Stimulated activated CD4-positive, alpha-beta T cell treated with anti-CD3 and anti-CD28 coated beads, Interleukin-2, amount 100 ng/mL, for 24 hours (primary cell): ENCODE measurements at regions not wholly inside any gene's neighbourhood (a gene's known extent, or its start where the extent isn't known, plus 50 kb on each side); places are given as distances from the start of the nearest gene placed in this dataset.
"Not testable (repeated sequence)": the region's sequence is repeated elsewhere in the genome, so short reads cannot be mapped to it uniquely, and the experiment has no call there.

ENCODE experiments used
- DNase-seq, 2 donors: peaks; one replicate each; pipeline ENCODE4 v3.0.0-alpha.2; 2020

DNA sequence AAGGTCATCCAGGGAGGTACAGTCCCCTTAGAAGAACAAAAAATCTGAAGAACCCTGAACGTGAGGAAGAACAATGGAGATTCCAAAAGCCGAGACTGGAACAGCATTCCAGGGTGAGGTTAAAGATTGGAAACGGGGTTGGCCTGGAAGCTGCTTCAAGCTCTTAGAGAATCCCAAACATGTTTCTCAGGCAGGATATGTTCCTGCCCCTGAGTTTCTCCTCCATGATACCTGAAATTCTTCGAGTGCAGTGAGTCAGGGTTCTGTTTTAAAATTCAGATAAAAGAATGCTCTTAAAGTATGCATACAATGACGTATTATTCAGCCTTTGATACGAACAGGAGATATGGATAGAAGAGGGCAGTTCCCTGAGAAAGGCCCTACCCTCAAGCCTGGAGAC lies 293.1 kb downstream of the HS3ST3B1 start:
- DNase-seq = no peak

DNA sequence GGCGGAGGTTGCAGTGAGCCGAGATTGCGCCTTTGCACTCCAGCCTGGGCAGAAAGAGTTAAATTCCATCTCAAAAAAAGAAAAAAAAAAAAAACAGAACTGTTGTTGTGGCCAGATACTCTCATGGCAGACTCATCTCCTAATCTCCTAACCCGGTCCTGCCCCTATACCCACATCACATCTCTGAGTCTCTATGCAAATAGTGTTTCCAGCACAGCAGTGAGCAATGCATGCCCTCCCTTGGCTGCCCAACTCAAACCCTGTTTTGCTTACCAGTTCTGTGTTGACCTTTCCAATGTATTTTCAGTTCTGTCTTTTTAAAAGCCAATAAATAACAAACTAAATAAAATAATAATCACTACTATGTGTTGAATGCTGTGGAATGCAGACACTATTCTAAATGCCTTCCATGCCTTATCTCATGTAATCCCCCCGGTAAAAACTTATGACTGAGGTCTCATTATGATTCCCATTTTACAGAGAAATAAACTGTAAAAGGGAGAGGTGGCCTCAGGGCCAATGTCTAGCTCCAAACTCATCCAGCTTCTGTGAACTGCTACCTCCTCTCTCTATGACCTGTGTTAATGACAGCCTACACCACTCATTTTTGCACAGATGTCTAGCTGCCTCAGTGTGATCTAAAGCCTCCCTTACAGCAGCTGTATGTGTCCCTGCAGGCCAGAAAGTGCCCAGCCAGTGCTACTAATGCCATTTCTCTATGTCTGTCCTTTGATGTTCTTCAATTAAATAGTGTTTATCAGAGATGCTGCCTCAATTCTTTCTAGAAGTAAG lies 289.8 kb downstream of the HS3ST3B1 start:
- DNase-seq = no peak

DNA sequence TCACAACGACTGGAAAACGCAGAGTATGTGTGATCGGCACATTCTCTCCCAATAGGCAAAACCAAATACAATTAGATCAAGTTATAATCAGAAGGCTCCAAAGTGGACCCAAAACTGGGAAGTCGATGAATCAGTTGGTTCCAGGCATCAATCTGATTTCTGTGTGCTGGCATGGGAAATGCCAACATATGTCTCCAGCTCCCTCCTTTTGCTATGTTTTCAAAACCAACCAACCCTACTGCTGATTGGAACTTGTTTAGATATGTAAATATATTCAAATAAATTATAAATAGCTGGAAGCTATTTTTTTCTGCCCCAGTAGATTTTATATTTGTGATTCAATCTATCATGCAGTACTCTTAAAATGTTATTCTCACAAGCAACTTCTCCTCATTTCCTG lies 284.2 kb downstream of the HS3ST3B1 start:
- no peak for DNase-seq

DNA sequence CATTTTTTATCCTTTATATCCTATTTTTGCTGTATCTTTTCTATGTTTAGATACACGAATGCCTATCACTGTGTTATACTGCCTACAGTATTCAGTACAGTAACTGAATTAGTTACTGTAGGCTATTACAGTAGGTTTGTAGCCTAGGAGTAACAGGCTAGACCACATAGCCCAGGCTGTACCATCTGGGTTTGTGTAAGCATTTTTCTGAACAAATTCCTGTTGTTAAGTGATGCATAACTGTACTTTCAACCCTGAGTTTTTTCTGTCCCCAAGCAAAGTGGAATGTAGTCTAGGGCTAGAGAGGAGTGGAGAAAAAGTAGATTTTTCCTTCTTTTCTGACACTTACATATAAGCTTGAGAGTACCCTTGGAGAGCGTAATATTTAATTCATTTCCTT lies 282.1 kb downstream of the HS3ST3B1 start:
- DNase-seq = no peak

DNA sequence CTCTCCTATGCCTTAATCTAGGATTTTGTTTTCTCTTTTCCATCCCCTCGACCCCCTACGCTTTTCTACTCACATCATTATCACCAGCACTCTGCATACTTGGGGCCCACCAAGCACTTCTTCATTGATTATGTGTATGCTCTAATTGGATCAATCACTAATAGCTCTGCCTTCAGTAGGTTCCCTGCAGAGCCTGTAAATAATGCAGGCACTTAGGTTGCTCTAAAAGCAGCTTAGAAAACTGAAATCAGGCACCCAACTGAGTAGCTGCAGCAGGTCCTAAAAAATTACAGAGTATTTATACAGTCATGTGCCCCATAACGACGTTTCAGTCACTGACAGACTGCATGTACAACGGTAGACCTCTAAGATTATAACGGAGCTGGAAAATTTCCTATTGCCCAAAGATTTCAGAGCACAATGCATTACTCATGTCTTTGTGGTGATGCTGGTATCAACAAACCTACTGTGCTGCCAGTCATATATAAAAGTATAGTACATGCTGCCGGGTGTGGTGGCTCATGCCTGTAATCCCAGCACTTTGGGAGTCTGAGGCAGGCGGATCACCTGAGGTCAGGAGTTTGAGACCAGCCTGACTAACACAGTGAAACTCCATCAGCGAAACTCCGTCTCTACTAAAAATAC lies 280.4 kb downstream of the HS3ST3B1 start:
- DNase-seq = no peak

DNA sequence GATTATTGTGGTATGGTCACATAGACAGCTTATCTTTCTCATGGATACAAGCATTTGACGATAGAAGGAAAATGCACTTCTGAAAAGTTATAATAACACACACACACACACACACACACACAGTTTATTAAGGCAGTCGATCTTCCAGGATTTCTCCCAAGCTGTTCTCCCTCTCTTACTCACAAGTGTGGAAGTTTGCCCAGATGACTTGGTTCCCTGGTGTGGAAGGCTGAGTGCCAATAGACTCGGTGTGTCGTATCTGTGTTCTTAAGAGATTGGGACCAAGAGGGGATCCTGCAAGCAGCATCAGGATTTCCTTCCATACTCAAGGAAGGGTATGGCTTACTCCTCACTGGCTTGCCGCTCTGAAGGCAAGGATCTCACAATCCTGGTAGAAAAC lies 279.6 kb downstream of the HS3ST3B1 start:
- no peak for DNase-seq

DNA sequence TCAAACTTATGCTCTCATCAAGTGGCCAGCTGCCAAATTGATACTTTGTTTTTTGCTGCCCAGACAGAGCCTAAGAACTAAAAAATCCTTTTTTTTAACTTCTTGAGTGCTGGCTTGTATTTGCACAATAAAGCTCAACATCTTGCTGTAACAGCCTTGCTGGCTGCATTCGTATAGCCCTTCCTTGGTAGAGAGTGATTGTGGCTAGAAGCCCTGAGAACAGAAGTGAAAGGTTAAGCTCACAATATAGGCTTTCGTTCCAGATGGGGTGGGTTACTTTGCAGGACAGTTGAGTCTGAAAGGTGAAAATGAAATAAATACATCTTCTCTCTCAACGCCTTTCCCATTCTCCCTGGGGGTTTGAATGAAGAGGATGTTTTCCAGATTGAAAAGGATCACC lies 278.8 kb downstream of the HS3ST3B1 start:
- no peak for DNase-seq

DNA sequence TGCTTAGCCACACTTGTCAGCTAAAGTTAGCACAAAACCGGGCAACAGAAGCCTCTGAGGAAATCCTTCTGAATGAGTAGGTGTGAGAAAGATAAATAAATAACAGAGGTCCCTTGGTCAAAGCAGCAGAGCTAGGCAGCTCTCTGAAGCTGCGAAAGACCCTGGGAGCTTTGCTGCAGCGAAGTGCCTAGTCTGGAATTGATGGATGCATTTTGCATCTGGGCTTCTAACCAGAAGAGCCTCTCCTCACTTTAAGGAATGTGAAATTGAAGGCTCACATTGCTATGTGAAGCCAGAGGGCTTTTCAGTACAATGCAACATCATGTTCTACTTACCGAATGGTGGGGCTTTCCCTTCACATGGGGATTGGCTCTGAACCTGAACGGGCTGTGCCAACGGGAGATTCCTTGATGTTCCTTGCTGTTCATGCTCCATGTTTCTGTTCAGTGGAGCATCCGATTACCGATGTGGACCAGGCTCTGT lies 274.6 kb downstream of the HS3ST3B1 start:
- DNase-seq = no peak

DNA sequence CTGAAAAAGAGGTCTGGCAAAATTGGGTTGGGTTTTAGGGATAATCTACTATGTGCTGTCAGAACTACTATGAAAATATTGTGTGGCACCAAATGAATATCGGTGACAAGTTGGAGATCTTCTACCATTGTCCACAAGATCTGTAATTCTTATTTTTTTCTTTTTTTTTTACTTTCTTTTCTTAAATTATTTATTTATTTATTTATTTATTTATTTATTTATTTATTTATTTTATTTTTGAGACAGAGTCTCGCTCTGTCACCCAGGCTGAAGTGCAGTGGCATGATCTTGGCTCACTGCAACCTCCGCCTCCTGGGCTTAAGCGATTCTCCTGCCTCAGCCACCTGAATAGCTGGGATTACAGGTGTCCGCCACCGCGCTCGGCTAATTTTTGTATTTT lies 259.4 kb downstream of the HS3ST3B1 start:
- DNase-seq = not testable (repeated sequence)

DNA sequence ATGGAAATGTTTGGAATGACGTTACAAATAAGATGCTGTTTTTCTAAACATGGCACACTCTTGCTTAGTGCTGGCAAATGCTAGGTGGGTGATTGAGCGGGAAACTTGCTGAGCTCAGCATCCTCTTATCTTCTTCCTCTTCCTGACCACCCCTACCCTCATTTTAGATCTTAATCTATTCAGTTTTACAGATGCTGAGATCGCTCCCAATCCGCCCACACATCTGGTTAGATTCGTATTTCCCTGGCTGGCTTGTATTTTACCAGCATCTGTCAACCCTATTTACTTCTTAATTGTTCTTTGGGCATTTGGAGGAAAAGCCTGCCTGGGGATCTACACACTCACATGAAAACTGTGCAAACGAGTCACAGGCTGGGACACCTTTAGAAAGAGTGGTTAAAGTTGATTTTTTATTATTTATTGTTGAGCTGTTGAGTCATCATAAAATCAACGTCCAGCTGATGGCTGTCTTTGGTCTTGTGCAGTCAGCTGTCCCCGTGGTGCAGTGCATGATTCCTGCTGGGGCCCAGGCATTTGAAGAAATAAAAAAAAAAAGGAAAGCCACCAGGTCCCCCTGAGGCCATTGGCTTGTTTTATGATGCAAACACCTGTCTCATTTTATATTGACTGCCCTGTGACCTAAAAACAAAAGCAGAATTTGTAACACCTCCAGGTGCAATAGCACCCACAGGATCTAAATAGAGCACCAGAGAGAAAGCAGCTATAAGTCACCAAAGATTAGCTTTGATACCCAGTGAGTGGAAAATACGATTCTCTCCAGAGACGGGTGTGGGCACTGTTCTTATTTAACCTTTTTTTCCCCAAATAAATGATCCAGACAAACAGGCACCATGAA lies 258.6 kb downstream of the HS3ST3B1 start:
- DNase-seq = no peak

DNA sequence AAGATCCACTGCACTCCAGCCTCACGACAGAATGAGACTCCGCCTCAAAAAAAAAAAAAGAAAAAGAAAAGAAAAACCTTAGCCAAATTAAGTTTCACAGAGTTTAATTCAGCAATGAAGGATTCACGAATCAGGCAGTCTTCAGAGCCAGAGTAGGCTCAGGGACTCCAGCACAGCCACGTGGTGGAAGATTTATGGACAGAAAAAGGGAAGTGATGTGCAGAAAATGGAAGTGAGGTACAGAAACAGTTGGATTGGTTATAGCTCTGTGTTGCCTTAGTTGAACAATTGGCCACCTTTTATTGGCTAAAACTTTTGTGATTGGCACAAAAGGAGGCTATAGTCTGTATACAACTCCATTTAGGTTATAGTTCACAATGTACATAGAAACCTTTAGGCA lies 256.6 kb downstream of the HS3ST3B1 start:
- DNase-seq = no peak

DNA sequence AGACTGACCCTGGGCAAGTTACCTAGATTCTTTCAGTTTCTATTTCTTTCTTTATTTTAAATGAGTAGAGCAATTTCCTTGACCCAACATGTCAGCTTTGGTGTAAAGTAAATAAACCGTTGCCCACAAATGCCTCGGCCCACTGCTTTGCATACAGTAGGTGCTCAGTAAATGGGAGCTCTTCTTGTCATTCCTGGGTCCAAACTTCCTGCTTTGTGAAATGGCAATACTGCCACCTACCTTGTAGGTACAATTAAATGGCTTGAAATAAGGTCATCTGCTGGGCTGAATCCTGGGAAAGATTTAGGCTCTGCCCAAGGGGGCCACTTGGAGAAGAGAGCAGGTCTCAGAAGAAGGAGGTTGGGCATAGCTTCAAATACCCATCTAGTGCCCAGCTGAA lies 253.0 kb downstream of the HS3ST3B1 start:
- DNase-seq = no peak

DNA sequence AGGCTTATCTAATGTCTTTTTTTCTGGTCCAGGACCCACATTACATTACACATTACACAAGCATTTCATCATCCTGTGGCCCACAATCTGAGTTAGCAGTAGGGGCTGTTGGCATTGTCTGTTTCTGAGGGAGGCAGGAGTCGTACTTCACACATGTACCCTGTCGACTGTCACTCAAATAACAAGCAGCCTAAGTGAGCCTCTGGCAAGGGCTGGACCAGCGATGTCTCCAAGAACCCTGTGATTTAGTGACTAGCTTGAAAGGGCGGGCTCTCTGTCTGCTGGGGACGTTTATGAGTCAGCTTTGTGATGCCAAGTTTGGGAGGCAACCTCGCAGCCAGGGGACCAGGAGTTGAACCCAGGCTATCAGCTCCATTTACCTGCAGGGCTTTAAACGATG lies 251.4 kb downstream of the HS3ST3B1 start:
- no peak for DNase-seq

DNA sequence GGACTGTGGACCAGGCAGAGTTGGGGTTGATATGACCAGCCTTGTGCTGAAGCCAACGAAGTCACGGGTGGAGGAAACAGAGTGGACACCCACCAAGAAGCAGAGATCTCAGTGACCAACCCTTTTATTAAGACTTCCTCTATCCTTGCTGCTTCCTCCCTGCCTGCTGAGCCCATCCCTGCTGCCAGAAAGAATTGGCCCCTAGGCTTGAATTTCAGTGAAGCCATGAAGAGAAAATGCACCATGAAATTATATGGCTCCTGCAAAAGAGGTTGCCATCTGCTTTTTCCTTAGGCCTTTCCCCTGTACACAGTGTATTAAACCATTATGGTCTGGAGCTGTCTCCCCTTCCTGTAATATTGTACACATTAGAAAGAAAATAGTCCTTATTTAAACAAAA lies 246.7 kb downstream of the HS3ST3B1 start:
- no peak for DNase-seq

DNA sequence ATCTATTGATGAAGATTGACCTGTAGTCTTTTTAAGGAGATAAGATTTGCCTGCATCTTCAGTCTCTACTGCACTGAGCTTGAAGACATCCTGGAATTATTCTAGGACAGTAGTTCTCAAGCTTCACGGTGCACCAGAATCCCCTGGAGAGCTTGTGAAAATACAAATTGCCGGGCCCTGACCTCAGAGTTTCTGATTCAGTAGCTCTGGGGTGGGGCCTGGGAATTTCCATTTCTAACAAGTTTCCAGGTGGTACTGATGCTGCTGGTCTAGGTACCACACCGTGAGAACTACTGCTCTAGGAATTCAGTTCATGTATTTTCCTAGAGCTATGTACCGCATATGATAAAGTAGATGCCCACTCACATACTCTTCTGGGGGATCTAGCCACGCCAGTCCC lies 246.1 kb downstream of the HS3ST3B1 start:
- no peak for DNase-seq

DNA sequence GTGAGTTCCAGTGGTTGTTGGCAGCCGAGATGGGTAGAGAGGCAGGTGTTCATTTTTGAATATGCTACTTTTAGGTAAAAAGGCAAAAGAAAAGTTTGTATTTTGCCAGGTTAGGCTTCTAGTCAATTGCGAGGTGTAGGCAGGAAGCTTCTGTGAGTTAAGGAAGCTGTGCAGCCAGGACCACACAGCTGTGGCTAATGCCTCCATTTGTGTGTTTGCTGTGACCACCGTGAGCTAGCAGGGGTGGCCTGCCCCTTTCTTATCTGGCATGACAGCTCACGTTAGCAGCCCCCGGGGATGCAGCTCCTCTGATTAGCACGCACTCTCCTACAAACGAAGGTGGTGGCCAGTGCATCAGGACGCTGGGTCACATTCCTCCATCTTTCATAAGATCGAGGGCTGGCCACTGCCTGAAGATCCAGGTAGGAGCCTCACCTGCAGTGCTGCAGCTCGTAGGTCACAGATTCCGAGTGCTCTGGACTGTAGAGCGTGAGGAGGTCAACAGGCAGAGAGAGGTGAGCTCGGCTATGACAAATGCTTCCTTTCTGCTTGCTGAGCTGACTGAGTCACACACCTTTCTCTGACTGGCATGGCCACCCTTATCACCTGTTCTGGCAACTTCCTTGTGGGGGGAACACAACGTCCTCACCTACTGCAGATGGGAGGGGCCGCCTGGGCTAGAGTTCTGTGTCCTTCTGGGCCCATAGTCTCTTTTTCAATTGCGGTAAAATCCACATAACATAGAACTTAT lies 244.4 kb downstream of the HS3ST3B1 start:
- no peak for DNase-seq

DNA sequence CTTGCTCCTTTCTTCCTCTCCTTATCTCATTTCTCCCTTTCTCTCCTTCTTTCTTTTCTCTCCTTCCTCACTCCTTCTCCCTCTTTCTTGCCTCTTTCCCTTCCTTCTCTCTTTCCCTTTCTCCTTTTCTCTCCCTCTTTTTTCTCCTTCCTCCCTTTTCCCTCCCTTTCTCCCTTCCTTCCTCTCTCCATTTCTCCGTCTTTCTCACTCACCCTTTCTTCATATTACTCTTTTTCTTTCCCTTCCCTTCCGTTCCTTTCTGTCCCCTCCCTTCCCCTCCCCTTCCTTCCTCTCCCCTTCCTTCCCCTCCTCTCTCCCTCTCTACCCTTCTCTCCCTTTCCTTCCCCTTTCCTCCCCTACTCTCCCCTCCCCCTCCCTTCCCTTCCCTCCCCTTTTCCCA lies 240.8 kb downstream of the HS3ST3B1 start:
- no peak for DNase-seq

DNA sequence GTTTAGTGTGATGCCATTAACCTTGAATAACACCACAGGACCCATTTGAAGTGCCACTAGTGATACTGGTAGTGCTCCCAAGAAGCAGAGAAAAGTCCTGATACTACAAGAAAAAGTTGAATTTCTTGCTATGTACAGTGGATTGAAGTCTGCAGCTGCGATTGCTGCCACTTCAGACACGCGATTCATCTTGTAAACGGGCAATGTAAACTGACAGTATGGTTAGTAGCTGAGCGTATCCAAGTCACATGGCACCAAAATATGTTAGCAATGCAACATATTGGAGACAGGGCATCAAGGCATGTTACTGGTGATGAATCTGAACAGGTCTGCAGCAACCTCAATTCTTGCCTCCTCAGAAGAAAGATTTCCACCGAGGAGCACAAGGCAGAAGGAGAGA lies 238.9 kb downstream of the HS3ST3B1 start:
- no peak for DNase-seq

DNA sequence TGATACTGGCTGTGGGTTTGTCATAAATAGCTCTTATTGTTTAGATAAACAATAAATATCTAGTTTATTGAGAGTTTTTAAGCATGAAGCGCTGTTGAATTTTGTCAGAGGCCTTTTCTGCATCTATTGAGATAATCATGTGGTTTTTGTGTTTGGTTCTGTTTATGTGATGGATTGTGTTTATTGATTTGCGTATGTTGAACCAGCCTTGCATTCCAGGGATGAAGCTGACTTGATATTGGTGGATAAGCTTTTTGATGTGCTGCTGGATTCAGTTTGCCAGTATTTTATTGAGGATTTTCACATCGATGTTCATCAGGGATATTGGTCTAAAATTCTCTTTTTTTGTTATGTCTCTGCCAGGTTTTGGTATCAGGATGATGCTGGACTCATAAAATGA lies 231.4 kb downstream of the HS3ST3B1 start:
- not testable (repeated sequence) for DNase-seq

DNA sequence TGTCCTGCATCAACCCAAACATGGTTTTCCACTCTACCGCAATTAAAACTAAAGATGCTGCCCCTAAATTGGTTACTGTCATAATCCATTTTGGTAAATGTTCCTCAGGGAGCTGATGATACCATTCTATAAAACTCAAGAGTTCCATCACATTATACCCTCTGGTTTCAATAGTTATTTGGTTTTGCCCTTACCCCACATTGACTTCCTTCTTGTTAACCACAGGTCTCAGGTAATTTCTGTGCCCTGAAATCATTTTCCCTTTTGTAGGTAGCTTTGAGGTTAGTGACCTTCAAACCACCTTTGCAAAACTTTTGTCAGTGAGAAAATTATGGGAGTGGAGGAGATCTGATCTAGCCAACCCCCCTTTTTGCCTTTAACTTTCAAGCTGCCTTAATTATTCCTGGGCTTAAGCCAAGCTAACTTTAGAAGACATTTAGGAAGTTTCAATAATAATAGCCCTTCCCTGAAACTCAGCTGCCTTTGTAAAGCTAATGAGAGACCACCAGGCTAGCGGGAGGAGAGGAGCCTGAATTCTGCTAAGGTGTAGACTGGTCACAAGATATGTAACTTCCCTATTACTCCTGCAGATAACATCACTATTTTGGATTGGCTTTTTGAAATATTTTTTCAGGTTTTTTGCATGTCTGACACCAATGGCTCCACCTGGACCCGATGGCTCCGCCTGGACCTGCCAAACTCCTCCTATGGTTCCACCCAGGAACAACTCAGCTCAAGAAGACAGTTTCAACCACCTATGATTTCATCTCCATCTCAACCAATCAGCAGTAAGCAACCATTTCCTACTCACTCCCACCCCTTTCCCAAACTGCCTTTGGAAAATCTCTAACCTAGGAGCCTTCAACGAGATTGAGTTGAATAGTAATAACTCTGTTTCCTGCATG lies 224.9 kb downstream of the HS3ST3B1 start:
- DNase-seq = no peak

DNA sequence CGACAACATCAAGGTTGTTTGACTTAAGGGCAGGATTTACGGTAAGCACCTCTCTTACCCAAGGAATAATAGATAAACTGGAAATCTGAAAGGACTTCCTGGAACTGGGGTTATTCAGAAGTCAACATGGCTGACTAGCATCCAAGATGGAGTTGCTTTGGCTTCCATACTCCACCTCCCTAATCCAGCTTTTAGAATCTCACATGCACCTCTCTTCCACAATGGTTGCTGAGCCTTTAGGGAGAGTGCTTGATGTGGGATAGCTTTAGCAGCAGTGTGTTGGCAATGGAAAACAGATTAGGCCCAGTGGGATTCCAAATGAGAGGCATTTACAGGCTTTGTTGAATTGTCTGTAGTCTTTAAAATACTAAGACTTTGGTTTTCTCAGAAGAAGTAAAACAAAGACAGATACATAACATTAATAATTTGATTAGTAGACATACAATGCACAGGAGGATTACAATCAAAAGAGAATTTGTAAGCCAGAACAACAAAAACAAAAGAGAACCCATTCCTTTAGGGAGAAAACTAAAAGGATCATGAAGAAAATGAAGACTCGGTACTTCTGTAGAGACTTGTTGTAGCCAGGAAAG lies 222.0 kb downstream of the HS3ST3B1 start:
- no peak for DNase-seq
